Neural progenitor cell (in vitro differentiated cells): ENCODE measurements at regions not wholly inside any gene's neighbourhood (a gene's known extent, or its start where the extent isn't known, plus 50 kb on each side); places are given as distances from the start of the nearest gene placed in this dataset.

ENCODE experiments used
- DNase-seq: peaks from one replicate; pipeline ENCODE4 v3.0.0-alpha.2; 2016; ENCODE audit warnings: low spot score
- H2AFZ ChIP-seq: fragments of 200-600 bp; sonication (generic); replicated peaks from 2 replicates; pipeline ENCODE4 v1.6.1; 2016; ENCODE audit warnings: antibody characterized with exemption
- H3F3A ChIP-seq: fragments of 200-600 bp; sonication (generic); 2 replicates; pipeline ENCODE4 v1.6.1; 2016; ENCODE audit warnings: antibody characterized with exemption, low read depth
- H3K27ac ChIP-seq: fragments of 200-600 bp; sonication (generic); 2 replicates; pipeline ENCODE4 v1.5.1; 2016; ENCODE audit warnings: mild to moderate bottlenecking
- H3K27me3 ChIP-seq: fragments of 200-600 bp; sonication (generic); 2 replicates; pipeline ENCODE4 v1.6.1; 2016; ENCODE audit warnings: mild to moderate bottlenecking, moderate library complexity
- H3K36me3 ChIP-seq: fragments of 200-600 bp; sonication (generic); 2 replicates; pipeline ENCODE4 v1.5.1; 2016
- H3K4me1 ChIP-seq: fragments of 200-600 bp; sonication (generic); 2 replicates; pipeline ENCODE4 v1.6.1; 2016; ENCODE audit warnings: mixed run types
- H3K4me2 ChIP-seq: fragments of 200-600 bp; sonication (generic); 2 replicates; pipeline ENCODE4 v1.6.1; 2016
- H3K4me3 ChIP-seq: fragments of 200-600 bp; sonication (generic); 2 replicates; pipeline ENCODE4 v1.5.1; 2016
- H3K79me2 ChIP-seq: fragments of 200-600 bp; sonication (generic); 2 replicates; pipeline ENCODE4 v1.6.1; 2016; ENCODE audit warnings: low read depth
- H3K9ac ChIP-seq: fragments of 200-600 bp; sonication (generic); 2 replicates; pipeline ENCODE4 v1.6.1; 2016
- H3K9me3 ChIP-seq: fragments of 200-600 bp; sonication (generic); 2 replicates; pipeline ENCODE4 v1.5.1; 2016; ENCODE audit warnings: low read depth
- H4K20me1 ChIP-seq: fragments of 200-600 bp; sonication (generic); 2 replicates; pipeline ENCODE4 v1.6.1; 2016; ENCODE audit warnings: low read depth
- H3K27ac Mint-ChIP-seq: 3 replicates; pipeline ENCODE4 v1.8.0; 2021; ENCODE audit warnings: mixed read lengths
- H3K27me3 Mint-ChIP-seq: 2 replicates; pipeline ENCODE4 v1.8.0; 2022; ENCODE audit warnings: low read depth, mild to moderate bottlenecking, inconsistent platforms, moderate library complexity, mixed read lengths; ENCODE audit not compliant: insufficient read depth
- H3K36me3 Mint-ChIP-seq: 3 replicates; pipeline ENCODE4 v1.8.0; 2021; ENCODE audit warnings: mixed read lengths
- H3K4me1 Mint-ChIP-seq: 3 replicates; pipeline ENCODE4 v1.8.0; 2021; ENCODE audit warnings: mixed read lengths
- H3K4me3 Mint-ChIP-seq: 3 replicates; pipeline ENCODE4 v1.8.0; 2021; ENCODE audit warnings: mild to moderate bottlenecking, moderate library complexity, mixed read lengths
- H3K9me3 Mint-ChIP-seq: 3 replicates; pipeline ENCODE4 v1.8.0; 2020; ENCODE audit warnings: mixed read lengths
- EZH2 ChIP-seq: fragments of 200-600 bp; sonication (generic); IDR thresholded peaks from 2 replicates; pipeline ENCODE4 v1.6.1; 2017; ENCODE audit warnings: antibody characterized with exemption, mild to moderate bottlenecking, moderate library complexity
- EZH2phosphoT487 ChIP-seq: fragments of 200-600 bp; sonication (generic); IDR thresholded peaks from 2 replicates; pipeline ENCODE4 v1.6.1; 2017; ENCODE audit warnings: antibody characterized with exemption
- TF ChIP-seq, protein P1 (sequence below): fragments of 200-600 bp; sonication (generic); IDR thresholded peaks from 2 replicates; pipeline ENCODE4 v1.5.1; 2017; ENCODE audit warnings: antibody characterized with exemption, mild to moderate bottlenecking

DNA sequence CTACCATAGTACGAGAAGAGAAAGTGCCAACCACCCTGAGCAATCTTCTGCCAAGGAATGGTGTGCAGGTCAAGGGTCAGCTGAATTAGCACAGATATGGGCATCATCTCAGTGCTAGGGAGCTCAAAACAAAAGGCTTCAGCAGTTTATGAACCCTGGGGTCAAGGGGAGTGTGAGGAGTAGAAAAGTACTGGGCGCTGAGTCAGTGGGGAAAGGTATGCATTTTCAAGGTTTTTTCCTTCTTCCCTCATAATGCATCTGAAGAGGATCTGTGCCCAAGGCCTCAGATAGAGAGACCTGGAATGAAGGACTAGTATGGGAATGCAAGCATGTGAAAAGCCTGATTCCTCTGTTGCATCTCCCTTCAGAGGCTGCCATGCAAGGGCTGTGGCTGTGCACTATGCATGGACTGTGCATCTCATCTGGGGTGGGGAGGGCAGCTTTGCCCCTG is 81.7 kb downstream of the PERP start:
- H3K4me2 ChIP-seq: no peak overlapping the region
- H3K4me3 ChIP-seq: no peak overlapping the region
- no peaks in the 10 kb centered on the region for H3K27me3 ChIP-seq
- no peaks in the 10 kb centered on the region for H3K9me3 ChIP-seq
- H3K27ac ChIP-seq: no peak overlapping the region
- no peaks in the 10 kb centered on the region for H3K36me3 Mint-ChIP-seq
- H3K4me3 Mint-ChIP-seq: no peak overlapping the region
- H3K27ac Mint-ChIP-seq: no peak overlapping the region
- no peaks in the 10 kb centered on the region for H3K79me2 ChIP-seq
- no peak overlapping the region for H2AFZ ChIP-seq
- H3K36me3 ChIP-seq: no peaks in the 10 kb centered on the region
- TF ChIP-seq, protein P1, sequence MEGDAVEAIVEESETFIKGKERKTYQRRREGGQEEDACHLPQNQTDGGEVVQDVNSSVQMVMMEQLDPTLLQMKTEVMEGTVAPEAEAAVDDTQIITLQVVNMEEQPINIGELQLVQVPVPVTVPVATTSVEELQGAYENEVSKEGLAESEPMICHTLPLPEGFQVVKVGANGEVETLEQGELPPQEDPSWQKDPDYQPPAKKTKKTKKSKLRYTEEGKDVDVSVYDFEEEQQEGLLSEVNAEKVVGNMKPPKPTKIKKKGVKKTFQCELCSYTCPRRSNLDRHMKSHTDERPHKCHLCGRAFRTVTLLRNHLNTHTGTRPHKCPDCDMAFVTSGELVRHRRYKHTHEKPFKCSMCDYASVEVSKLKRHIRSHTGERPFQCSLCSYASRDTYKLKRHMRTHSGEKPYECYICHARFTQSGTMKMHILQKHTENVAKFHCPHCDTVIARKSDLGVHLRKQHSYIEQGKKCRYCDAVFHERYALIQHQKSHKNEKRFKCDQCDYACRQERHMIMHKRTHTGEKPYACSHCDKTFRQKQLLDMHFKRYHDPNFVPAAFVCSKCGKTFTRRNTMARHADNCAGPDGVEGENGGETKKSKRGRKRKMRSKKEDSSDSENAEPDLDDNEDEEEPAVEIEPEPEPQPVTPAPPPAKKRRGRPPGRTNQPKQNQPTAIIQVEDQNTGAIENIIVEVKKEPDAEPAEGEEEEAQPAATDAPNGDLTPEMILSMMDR: no peak
- no peak for TF ChIP-seq EZH2phosphoT487
- peaks cover 1% of the 10 kb centered on the region for H3K27me3 Mint-ChIP-seq
- no peaks in the 10 kb centered on the region for H3F3A ChIP-seq
- H4K20me1 ChIP-seq: no peaks in the 10 kb centered on the region
- H3K4me1 Mint-ChIP-seq: no peaks in the 10 kb centered on the region
- no peak overlapping the region for H3K9ac ChIP-seq
- H3K9me3 Mint-ChIP-seq: no peaks in the 10 kb centered on the region
- H3K4me1 ChIP-seq: no peaks in the 10 kb centered on the region
- no peak for DNase-seq

DNA sequence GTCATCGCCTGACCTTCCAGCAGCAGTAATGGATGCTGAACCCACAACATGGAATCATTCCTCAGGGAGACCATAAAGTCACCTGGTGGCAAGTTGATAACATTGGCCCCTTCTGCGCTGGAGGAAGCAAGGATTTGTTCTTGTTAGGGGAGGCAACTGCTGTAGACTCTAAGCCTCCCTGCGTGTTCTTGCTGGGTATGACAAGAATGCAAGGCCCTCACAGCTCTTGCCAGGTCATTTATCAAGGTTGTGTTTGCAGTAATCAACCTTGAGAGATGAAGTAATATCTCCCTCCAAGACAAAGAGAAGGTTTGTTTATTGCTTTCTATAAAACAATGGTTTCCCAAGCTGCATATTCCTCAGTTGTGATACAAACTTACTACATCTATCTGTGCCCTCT is 80.9 kb downstream of the PERP start:
- Histone ChIP-seq H3K4me2 (no peak overlapping the region), H3K4me3 (no peak overlapping the region), H3K4me1 (no peaks in the 10 kb centered on the region), H3F3A (no peaks in the 10 kb centered on the region), H3K27ac (no peak overlapping the region), H3K9ac (no peak overlapping the region), H2AFZ (no peak overlapping the region), H3K79me2 (no peaks in the 10 kb centered on the region), H4K20me1 (no peaks in the 10 kb centered on the region), H3K27me3 (no peaks in the 10 kb centered on the region), H3K9me3 (no peaks in the 10 kb centered on the region), H3K36me3 (no peaks in the 10 kb centered on the region)
- Mint-ChIP-seq H3K4me3 (no peak overlapping the region), H3K4me1 (no peaks in the 10 kb centered on the region), H3K36me3 (no peaks in the 10 kb centered on the region), H3K9me3 (no peaks in the 10 kb centered on the region), H3K27ac (no peak overlapping the region), H3K27me3 (no peaks in the 10 kb centered on the region)
- no peak for DNase-seq
- TF ChIP-seq, protein P1: no peak
- TF ChIP-seq EZH2phosphoT487 (no peak), EZH2 (no peak)

DNA sequence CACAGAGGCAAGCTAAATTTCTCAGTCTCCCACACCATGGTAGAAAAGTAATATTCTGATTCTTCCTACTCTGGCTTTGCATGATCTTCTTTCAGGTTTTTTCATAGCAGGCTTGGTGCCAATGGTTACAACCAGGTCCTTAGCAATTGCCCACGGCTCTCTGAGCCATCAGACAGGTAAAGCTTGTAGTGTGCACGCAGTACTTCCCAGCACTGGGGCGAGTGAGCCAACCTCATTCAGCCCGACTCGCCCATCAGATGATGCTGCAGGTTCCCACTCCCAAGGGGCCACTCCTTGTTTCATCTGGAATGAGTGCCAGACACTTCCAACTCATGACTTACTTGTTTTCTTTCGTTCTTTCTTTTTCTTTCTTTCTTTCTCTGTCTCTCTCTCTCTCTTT is 78.3 kb downstream of the PERP start:
- Mint-ChIP-seq H3K4me3 (no peak overlapping the region), H3K27ac (no peak overlapping the region), H3K27me3 (peaks cover 2% of the 10 kb centered on the region), H3K36me3 (no peaks in the 10 kb centered on the region), H3K4me1 (no peaks in the 10 kb centered on the region), H3K9me3 (no peaks in the 10 kb centered on the region)
- Histone ChIP-seq H3K9ac (no peak overlapping the region), H3K4me1 (no peaks in the 10 kb centered on the region), H3K27me3 (no peaks in the 10 kb centered on the region), H2AFZ (no peak overlapping the region), H3K9me3 (no peaks in the 10 kb centered on the region), H3K4me3 (no peak overlapping the region), H4K20me1 (no peaks in the 10 kb centered on the region), H3K79me2 (no peaks in the 10 kb centered on the region), H3F3A (no peaks in the 10 kb centered on the region), H3K4me2 (no peak overlapping the region), H3K36me3 (no peaks in the 10 kb centered on the region), H3K27ac (no peak overlapping the region)
- no peak for DNase-seq
- no peak for TF ChIP-seq EZH2phosphoT487
- TF ChIP-seq EZH2: no peak

DNA sequence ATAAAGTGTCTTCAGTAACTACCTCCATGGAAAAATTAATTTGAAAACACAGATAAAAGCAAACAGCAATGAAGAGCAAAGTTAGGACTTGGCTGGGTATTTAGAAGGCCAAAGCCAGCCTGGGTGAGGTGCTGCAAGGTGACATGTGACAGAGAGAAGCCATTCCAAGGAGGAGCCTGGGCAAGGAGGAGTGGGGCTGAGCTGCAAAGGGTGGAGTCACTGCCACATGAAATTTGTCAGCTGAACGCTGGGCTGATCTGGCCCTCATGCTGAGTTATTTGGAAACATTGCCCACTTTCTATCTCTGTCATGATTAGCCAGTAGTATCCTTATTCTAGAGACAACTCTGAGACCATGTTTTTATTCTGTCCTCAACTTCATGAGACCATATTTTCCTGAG is 76.3 kb downstream of the PERP start:
- no peaks in the 10 kb centered on the region for H3K9me3 ChIP-seq
- no peaks in the 10 kb centered on the region for H3K9me3 Mint-ChIP-seq
- no peak for DNase-seq
- H3K27me3 Mint-ChIP-seq: peaks cover 2% of the 10 kb centered on the region
- no peak overlapping the region for H3K4me3 Mint-ChIP-seq
- no peaks in the 10 kb centered on the region for H3K27me3 ChIP-seq
- H3K9ac ChIP-seq: no peak overlapping the region
- H3K36me3 Mint-ChIP-seq: no peaks in the 10 kb centered on the region
- H3K27ac ChIP-seq: no peak overlapping the region
- no peak overlapping the region for H3K4me3 ChIP-seq
- no peaks in the 10 kb centered on the region for H3K4me1 ChIP-seq
- peaks cover 2% of the 10 kb centered on the region for H3K4me1 Mint-ChIP-seq
- TF ChIP-seq EZH2phosphoT487 (no peak), EZH2 (no peak)
- TF ChIP-seq, protein P1: no peak
- no peaks in the 10 kb centered on the region for H3K36me3 ChIP-seq
- no peaks in the 10 kb centered on the region for H4K20me1 ChIP-seq
- H3K4me2 ChIP-seq: no peak overlapping the region
- H3F3A ChIP-seq: no peaks in the 10 kb centered on the region
- H3K79me2 ChIP-seq: no peaks in the 10 kb centered on the region
- H3K27ac Mint-ChIP-seq: no peak overlapping the region
- H2AFZ ChIP-seq: no peak overlapping the region
